CD8-positive, alpha-beta memory T cell (primary cell): ENCODE measurements at regions not wholly inside any gene's neighbourhood (a gene's known extent, or its start where the extent isn't known, plus 50 kb on each side); places are given as distances from the start of the nearest gene placed in this dataset.

Source experiments
- CTCF ChIA-PET: fragments of 350-600 bp; sonication (Branson Sonifier 250); formaldehyde crosslinking; loops from one replicate; lab custom pipeline; 2021; ENCODE audit warnings: antibody characterized with exemption; lab: Charles Lee
- POLR2A ChIA-PET: fragments of 350-600 bp; sonication (Branson Sonifier 250); formaldehyde crosslinking; loops from one replicate; lab custom pipeline; 2021; ENCODE audit warnings: antibody characterized with exemption; lab: Charles Lee
- DNase-seq, 5 donors: peaks; one replicate each; pipeline versions ENCODE4 v3.0.0 to v3.0.0-alpha.2; 2020 to 2022; ENCODE audit warnings: mixed read lengths in 1 of 5
- H3K27ac ChIP-seq: one replicate; pipeline ENCODE4 v1.7.0; 2013; ENCODE audit warnings: low read depth, mild to moderate bottlenecking, low read length, moderate library complexity
- H3K27me3 ChIP-seq: 2 replicates; pipeline ENCODE4 v1.7.0; 2013; ENCODE audit warnings: low read length, mild to moderate bottlenecking; ENCODE audit not compliant: insufficient read depth, poor library complexity, severe bottlenecking
- H3K36me3 ChIP-seq: 2 replicates; pipeline ENCODE4 v1.7.0; 2013; ENCODE audit warnings: mild to moderate bottlenecking, low read length, moderate library complexity; ENCODE audit not compliant: insufficient read depth
- H3K4me1 ChIP-seq: 2 replicates; pipeline ENCODE4 v1.7.0; 2013; ENCODE audit warnings: mild to moderate bottlenecking, low read length, moderate library complexity; ENCODE audit not compliant: insufficient read depth
- H3K4me3 ChIP-seq: 2 replicates; pipeline ENCODE4 v1.7.0; 2013; ENCODE audit warnings: mild to moderate bottlenecking, low read length
- H3K9me3 ChIP-seq: 2 replicates; pipeline ENCODE4 v1.7.0; 2013; ENCODE audit warnings: mild to moderate bottlenecking, low read length
- H3K27ac Mint-ChIP-seq, 8 donors: one replicate each; pipeline ENCODE4 v1.8.0; 2020 to 2021; ENCODE audit warnings: mixed read lengths in 8 of 8, mild to moderate bottlenecking in 6 of 8, inconsistent platforms in 3 of 8, moderate library complexity in 3 of 8
- H3K27me3 Mint-ChIP-seq, 2 donors: one replicate each; pipeline ENCODE4 v1.8.0; 2020 to 2021; ENCODE audit warnings: mixed read lengths in 2 of 2, mild to moderate bottlenecking in 1 of 2, moderate library complexity in 1 of 2
- H3K36me3 Mint-ChIP-seq, 3 donors: one replicate each; pipeline ENCODE4 v1.8.0; 2020 to 2021; ENCODE audit warnings: mixed read lengths in 3 of 3, inconsistent platforms in 1 of 3, mild to moderate bottlenecking in 1 of 3
- H3K4me1 Mint-ChIP-seq, 3 donors: one replicate each; pipeline ENCODE4 v1.8.0; 2020 to 2021; ENCODE audit warnings: mixed read lengths in 3 of 3, inconsistent platforms in 1 of 3, mild to moderate bottlenecking in 1 of 3
- H3K4me3 Mint-ChIP-seq, 7 donors: one replicate each; pipeline ENCODE4 v1.8.0; 2020 to 2021; ENCODE audit warnings: mixed read lengths in 7 of 7, mild to moderate bottlenecking in 6 of 7, moderate library complexity in 4 of 7, inconsistent platforms in 2 of 7
- H3K9me3 Mint-ChIP-seq, 5 donors: one replicate each; pipeline ENCODE4 v1.8.0; 2020 to 2022; ENCODE audit warnings: mixed read lengths in 5 of 5, mild to moderate bottlenecking in 3 of 5, moderate library complexity in 2 of 5, inconsistent platforms in 1 of 5

DNA sequence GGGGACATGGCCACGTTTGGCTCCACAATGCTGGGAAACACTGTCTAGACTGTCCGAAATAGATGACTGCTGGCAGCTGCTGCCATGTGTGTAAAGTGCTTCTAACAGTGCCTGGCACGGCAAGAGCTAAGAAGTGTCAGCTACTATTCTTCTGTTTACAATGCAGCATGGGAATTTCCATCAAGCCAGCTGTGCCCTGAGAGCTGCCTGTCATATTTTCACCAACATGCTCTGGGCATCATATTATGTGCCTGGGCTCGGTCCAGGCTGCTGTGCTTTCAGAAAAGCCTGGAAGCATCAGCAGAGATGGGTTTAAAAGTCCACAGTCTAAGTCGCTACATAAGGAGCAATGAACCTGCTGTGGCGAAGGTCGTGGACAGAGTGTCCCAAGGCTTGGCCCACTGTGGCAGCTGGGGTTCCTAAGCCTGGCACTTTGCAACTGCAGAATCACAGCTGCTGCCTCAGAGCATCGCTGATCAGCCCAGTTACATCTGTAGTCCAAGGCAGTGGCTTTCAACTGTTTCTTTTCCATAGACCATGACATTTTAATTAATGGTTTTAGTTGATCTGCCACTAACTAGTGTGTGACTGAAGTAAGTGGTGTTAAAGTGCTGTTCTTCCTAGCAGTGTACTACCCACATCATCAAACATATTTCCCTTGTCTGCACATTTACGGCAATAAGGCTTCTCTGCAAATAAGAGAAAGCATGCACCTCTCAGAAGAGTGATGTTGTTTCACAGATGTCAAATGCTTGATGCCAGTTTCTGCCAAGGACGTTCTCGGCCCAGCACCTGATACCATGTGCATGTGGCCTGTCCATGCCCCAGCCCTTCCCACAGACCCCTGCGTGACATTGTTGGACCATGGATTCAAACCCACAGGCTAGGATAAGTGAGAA is 95.7 kb upstream of the C1QTNF9B start:
- Histone ChIP-seq H3K27me3 (no peaks in the 10 kb centered on the region), H3K36me3 (no peaks in the 10 kb centered on the region), H3K9me3 (no peaks in the 10 kb centered on the region), H3K27ac (no peak overlapping the region), H3K4me3 (no peak overlapping the region), H3K4me1 (no peaks in the 10 kb centered on the region)
- ChIA-PET CTCF (interaction anchor here (0.7 kb wide), 1 partner anchor 36 kb away, joined by 3 read pairs; no protein-coding TSS in a partner anchor), POLR2A (interaction anchor here (0.7 kb wide), 1 partner anchor 67 kb away, joined by 7 read pairs; no protein-coding TSS in a partner anchor)
- Mint-ChIP-seq H3K36me3 (peaks cover 0 to 18% (median 0%) of the 10 kb centered on the region in 3 donors), H3K27me3 (peaks cover 8 to 38% of the 10 kb centered on the region in 2 donors), H3K4me1 (peaks cover 0 to 7% (median 5%) of the 10 kb centered on the region in 3 donors), H3K27ac (no peak overlapping the region), H3K4me3 (no peak overlapping the region), H3K9me3 (no peaks in the 10 kb centered on the region)
- no peak for DNase-seq

DNA sequence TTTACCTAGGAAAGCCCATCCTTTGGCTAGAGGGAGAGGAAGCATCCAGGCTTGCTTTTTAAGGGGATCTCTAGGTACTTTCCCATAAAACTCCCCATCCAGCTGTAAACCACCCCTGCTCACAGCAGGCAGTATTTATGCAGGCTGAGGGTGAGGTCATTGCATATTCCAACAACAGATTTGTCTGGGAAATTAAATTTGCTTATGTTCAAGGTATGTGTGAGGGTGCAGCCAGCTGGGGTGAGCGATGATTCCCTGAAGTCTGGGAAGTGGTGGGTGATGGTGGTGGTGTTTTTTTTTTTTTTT is 96.3 kb upstream of the C1QTNF9B start:
- no peak overlapping the region for H3K4me3 ChIP-seq
- POLR2A ChIA-PET, result interaction anchor here (0.7 kb wide), 1 partner anchor 66 kb away, joined by 7 read pairs; no protein-coding TSS in a partner anchor
- Mint-ChIP-seq H3K27me3 (peaks cover 7 to 32% of the 10 kb centered on the region in 2 donors), H3K4me3 (no peak overlapping the region), H3K4me1 (peaks cover 0 to 7% (median 5%) of the 10 kb centered on the region in 3 donors), H3K27ac (no peak overlapping the region), H3K36me3 (peaks cover 0 to 14% (median 0%) of the 10 kb centered on the region in 3 donors), H3K9me3 (no peaks in the 10 kb centered on the region)
- no peaks in the 10 kb centered on the region for H3K9me3 ChIP-seq
- no peak for DNase-seq
- no peaks in the 10 kb centered on the region for H3K4me1 ChIP-seq
- no peaks in the 10 kb centered on the region for H3K36me3 ChIP-seq
- no peak overlapping the region for H3K27ac ChIP-seq
- H3K27me3 ChIP-seq, result no peaks in the 10 kb centered on the region
- CTCF ChIA-PET, result no interaction called here

DNA sequence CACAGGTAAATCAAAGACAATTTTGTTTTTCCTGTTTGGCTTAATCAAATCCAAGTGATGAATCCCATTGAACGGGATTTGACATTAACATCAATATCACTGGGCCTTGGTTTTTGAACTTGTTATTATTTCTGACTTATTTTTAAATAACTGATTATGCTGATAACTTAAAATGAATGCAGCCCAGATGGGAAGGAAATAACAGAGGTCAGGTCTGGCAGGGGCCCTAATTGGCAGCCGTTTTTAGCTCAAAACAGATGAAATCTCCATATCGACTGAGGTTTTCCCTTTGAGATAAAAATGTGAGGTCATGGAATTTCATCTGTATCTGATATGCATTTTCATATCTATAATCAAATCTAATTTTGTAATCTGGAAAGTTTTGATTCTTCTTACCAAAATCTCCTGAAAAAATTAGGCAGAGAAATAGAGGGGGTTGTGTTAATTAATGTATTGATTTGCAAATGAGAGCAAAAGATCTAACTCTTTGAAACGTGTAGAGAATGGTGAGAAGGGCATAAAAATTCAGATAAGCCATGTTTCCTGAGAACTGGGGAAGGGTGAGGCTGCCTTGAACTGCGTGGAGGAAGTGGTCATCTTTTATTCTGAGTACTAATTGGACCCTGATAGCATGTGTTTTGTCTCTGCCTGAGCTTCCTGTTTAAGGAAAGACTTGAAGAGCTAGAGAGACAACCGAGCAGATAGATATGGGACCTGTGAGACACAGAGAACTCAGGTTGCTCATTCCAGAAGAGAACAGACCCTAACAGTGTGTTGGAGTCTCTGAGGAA is 98.2 kb upstream of the C1QTNF9B start:
- ChIA-PET CTCF (no interaction called here), POLR2A (no interaction called here)
- H3K9me3 ChIP-seq, result no peaks in the 10 kb centered on the region
- no peaks in the 10 kb centered on the region for H3K4me1 ChIP-seq
- no peak overlapping the region for H3K27ac ChIP-seq
- Mint-ChIP-seq H3K27me3 (peaks cover 7 to 19% of the 10 kb centered on the region in 2 donors), H3K4me3 (no peak overlapping the region), H3K9me3 (no peaks in the 10 kb centered on the region), H3K27ac (no peak overlapping the region), H3K4me1 (peaks cover 0 to 7% (median 5%) of the 10 kb centered on the region in 3 donors), H3K36me3 (peaks cover 0 to 5% (median 0%) of the 10 kb centered on the region in 3 donors)
- H3K27me3 ChIP-seq, result no peaks in the 10 kb centered on the region
- H3K4me3 ChIP-seq, result no peak overlapping the region
- DNase-seq, result no peak
- H3K36me3 ChIP-seq, result no peaks in the 10 kb centered on the region

DNA sequence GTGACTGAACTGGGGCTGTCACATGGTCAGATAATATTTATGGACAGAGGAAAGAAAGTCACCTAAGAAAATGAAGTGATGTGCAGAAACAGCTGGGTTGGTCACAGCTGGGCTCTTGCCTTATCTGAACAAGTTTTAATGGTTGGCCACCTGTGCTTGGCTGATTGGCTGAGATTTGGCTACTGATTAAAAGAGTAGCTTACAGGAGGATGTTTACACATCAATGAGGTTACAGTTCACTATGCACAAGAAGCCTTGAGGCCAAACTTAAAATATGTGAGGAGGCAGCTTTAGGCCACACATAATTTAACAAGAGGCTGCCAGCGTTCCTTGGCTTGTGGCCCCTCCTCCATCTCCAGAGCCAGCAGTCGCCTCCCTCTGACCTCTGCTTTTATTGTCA is 99.2 kb upstream of the C1QTNF9B start:
- Mint-ChIP-seq H3K36me3 (peaks cover 0 to 4% (median 0%) of the 10 kb centered on the region in 3 donors), H3K9me3 (no peaks in the 10 kb centered on the region), H3K4me3 (no peak overlapping the region), H3K4me1 (peaks cover 0 to 7% (median 5%) of the 10 kb centered on the region in 3 donors), H3K27ac (no peak overlapping the region), H3K27me3 (peaks cover 2 to 10% of the 10 kb centered on the region in 2 donors)
- POLR2A ChIA-PET, result no interaction called here
- Histone ChIP-seq H3K9me3 (no peaks in the 10 kb centered on the region), H3K4me1 (no peaks in the 10 kb centered on the region), H3K36me3 (no peaks in the 10 kb centered on the region), H3K27me3 (no peaks in the 10 kb centered on the region), H3K4me3 (no peak overlapping the region), H3K27ac (no peak overlapping the region)
- DNase-seq, result no peak
- CTCF ChIA-PET, result no interaction called here

DNA sequence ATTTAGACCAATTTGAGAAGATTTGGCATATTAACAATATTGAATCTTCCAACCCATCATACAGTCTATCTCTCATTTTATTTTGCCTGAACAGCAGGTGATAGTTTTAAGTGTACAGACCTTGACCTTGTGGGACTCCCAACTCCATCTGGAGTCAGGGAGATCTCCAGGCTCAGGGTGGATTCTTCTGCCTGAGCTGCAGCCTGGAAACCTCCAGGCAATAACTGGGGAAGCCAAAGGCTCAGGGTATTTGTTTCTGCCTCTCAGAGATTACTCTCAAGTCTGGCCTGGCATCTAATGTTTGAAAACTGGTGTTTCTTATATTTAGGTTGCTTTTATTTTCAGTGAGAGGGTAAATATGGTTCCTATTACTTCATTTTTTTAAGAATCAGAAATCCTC is 102.1 kb upstream of the C1QTNF9B start:
- H3K4me1 ChIP-seq, result no peaks in the 10 kb centered on the region
- no peaks in the 10 kb centered on the region for H3K27me3 ChIP-seq
- H3K36me3 ChIP-seq, result no peaks in the 10 kb centered on the region
- no peak overlapping the region for H3K4me3 ChIP-seq
- Mint-ChIP-seq H3K27ac (no peak overlapping the region), H3K4me3 (no peak overlapping the region), H3K9me3 (no peaks in the 10 kb centered on the region), H3K4me1 (peaks cover 0 to 7% (median 5%) of the 10 kb centered on the region in 3 donors), H3K27me3 (peaks cover 4% of the 10 kb centered on the region in 2 donors), H3K36me3 (peaks cover 0 to 2% (median 0%) of the 10 kb centered on the region in 3 donors)
- ChIA-PET POLR2A (no interaction called here), CTCF (no interaction called here)
- H3K9me3 ChIP-seq, result no peaks in the 10 kb centered on the region
- no peak for DNase-seq
- no peak overlapping the region for H3K27ac ChIP-seq

DNA sequence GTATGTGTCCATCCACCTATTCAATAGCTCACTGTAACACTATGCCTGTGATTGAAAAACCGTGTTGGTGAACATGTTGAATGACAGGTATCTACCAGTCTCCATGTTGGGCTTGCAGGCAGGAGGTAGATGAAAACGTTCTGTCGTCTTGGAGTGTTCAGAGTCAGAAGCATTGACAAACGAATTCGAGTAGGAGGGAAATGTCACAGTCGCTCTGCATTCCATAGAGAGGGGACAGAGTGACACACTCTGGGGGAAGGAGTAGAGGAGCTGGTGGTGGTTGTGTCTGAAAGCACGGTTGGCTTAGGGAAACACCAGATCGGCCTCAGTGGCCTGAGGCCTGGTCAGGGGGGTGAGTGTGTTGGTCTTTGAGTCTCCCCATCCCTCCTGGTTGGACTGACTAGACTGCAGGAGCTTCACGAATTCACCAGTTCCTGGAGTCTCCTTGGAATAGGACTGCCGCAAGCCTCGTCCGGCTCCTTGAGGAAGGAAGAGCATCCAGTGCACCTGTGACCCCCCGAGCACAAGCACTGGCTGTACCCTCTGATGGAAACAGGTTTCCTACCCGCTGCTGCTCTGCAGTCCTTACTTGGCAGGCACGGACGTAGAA is 105.0 kb upstream of the C1QTNF9B start:
- Mint-ChIP-seq H3K36me3 (peaks cover 0 to 2% (median 0%) of the 10 kb centered on the region in 3 donors), H3K4me1 (no peaks in the 10 kb centered on the region), H3K9me3 (no peaks in the 10 kb centered on the region), H3K27ac (no peak overlapping the region), H3K27me3 (peaks cover 2 to 8% of the 10 kb centered on the region in 2 donors), H3K4me3 (no peak overlapping the region)
- no peak for DNase-seq
- H3K4me1 ChIP-seq, result no peaks in the 10 kb centered on the region
- H3K27ac ChIP-seq, result no peak overlapping the region
- H3K4me3 ChIP-seq, result no peak overlapping the region
- ChIA-PET POLR2A (no interaction called here), CTCF (no interaction called here)
- H3K9me3 ChIP-seq, result no peaks in the 10 kb centered on the region
- H3K36me3 ChIP-seq, result no peaks in the 10 kb centered on the region
- no peaks in the 10 kb centered on the region for H3K27me3 ChIP-seq

DNA sequence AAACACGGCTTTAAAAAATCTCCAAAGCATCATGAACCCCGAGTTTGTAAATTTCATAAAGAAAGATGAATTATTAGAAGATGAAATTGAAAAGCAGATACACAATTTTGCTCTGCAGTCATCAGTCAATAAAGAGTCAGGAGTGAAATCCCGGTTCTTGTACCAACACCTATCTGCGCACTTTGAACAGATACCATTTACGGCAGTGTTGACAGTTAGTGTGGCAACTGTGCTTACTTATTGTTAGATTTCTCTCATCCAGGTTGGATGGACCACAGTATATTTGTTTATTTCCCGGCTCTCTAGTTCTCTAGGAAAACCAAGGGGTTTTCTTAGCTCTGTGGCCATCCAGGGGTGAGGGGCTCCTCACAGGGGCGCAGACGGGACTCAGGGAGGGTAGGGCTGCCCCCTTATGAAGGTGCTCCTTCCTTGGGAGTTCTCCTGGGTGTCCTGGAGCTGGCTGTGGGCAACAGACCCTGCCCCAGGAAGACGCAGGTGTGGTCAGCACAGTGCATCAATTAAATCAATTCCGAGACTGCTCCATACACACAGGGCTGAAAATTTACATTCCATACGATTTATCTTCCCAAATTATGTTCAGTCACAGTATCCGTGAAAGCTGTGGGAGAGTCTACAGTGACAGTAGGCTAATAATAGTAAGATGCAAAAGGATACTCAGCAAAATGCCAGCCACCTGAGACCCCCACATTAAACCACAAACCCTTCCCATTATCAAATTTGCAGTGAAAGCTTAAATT is 107.0 kb upstream of the C1QTNF9B start:
- no peak overlapping the region for H3K27ac Mint-ChIP-seq
- H3K36me3 Mint-ChIP-seq, result peaks cover 0 to 2% (median 0%) of the 10 kb centered on the region in 3 donors
- no peak overlapping the region for H3K4me3 Mint-ChIP-seq
- H3K4me1 Mint-ChIP-seq, result no peaks in the 10 kb centered on the region
- Histone ChIP-seq H3K4me1 (no peaks in the 10 kb centered on the region), H3K27me3 (no peaks in the 10 kb centered on the region), H3K4me3 (no peak overlapping the region), H3K9me3 (no peaks in the 10 kb centered on the region), H3K36me3 (no peaks in the 10 kb centered on the region), H3K27ac (no peak overlapping the region)
- CTCF ChIA-PET, result no interaction called here
- peaks cover 2 to 8% of the 10 kb centered on the region in 2 donors for H3K27me3 Mint-ChIP-seq
- no peak for DNase-seq
- no peaks in the 10 kb centered on the region for H3K9me3 Mint-ChIP-seq
- POLR2A ChIA-PET, result no interaction called here
